ENCODE measurements at regions not wholly inside any gene's neighbourhood (a gene's known extent, or its start where the extent isn't known, plus 50 kb on each side); places are given as distances from the start of the nearest gene placed in this dataset.

DNA sequence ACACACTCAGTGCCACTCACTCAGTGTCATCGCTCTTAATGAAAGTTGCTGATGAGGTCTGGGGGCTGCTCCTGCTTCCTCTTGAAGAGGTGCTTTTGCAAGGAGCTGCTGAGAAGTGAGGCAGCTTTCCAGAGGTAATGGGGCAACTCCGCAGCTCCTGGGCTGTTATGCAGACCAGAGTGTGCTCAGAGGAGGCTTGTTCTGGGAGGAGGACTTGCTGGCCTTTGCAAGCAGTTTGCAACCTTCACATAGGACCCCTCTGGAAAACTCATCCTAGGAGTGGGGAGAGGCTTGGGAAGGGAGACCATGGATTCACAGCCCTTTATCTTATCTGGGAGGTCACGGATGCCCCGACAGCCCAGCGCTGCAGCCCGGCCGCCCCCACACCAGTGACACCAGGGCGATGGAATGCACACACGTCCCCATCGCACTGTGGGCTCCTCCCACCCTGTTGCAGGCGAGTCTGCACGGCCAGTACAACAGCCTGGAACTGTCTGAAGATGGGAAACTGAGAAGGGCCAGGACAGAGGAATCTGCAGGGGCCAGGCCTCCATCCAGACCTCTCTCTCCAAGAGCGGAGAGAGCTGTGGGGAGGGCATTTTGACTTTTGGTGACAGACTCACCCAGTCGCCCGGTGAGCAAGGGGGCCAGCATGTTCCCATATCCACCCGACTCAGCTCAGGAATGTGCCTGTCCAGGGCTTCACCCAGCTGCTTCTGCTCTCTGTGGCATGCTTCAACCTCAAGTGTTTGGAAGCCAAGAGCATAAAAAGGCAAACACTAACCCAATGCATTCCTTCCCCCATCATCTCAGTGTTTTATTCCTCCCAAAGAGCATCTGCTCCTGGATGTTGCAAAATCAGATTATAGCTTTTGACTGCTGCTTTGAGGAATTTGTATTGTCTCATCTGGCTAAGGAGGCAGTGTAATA, 78.6 kb upstream of the ZNF469 start:
- peak overlapping the region; percentile 21 for H3K27ac ChIP-seq
- H3K4me2 ChIP-seq: peak overlapping the region; percentile 59
- DNase-seq (ENCODE audit: low spot score): peak; percentile 82
- no peaks in the 10 kb centered on the region for H3K79me2 ChIP-seq
- no peaks in the 10 kb centered on the region for H3K9me3 ChIP-seq (ENCODE audit: low read depth)
- H4K20me1 ChIP-seq (ENCODE audit: insufficient read depth, poor library complexity, severe bottlenecking): no peaks in the 10 kb centered on the region
- no peaks in the 10 kb centered on the region for H3K36me3 ChIP-seq (replicated peaks; ENCODE audit: insufficient read depth, low read depth)
- no peak overlapping the region for H2AFZ ChIP-seq
- no peaks in the 10 kb centered on the region for H3K27me3 ChIP-seq
- no peaks in the 10 kb centered on the region for H3K9me2 ChIP-seq (replicated peaks; ENCODE audit: insufficient read depth)
- TF ChIP-seq, protein P1, sequence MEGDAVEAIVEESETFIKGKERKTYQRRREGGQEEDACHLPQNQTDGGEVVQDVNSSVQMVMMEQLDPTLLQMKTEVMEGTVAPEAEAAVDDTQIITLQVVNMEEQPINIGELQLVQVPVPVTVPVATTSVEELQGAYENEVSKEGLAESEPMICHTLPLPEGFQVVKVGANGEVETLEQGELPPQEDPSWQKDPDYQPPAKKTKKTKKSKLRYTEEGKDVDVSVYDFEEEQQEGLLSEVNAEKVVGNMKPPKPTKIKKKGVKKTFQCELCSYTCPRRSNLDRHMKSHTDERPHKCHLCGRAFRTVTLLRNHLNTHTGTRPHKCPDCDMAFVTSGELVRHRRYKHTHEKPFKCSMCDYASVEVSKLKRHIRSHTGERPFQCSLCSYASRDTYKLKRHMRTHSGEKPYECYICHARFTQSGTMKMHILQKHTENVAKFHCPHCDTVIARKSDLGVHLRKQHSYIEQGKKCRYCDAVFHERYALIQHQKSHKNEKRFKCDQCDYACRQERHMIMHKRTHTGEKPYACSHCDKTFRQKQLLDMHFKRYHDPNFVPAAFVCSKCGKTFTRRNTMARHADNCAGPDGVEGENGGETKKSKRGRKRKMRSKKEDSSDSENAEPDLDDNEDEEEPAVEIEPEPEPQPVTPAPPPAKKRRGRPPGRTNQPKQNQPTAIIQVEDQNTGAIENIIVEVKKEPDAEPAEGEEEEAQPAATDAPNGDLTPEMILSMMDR (IDR thresholded peaks at IDR 0.05; ENCODE audit: poor library complexity): no peak
- TF ChIP-seq EZH2 (IDR thresholded peaks at IDR 0.05; ENCODE audit: borderline replicate concordance) (no peak), EZH2phosphoT487 (IDR thresholded peaks at IDR 0.05; ENCODE audit: low read depth, severe bottlenecking, unreplicated experiment) (no peak)
- peaks cover 15% of the 10 kb centered on the region for H3K4me1 ChIP-seq (ENCODE audit: insufficient read depth)
- WGBS (ENCODE audit: low lambda C conversion rate, missing lambda C conversion rate): 25% methylated on average over 16 of the region's 16 CpGs
- H3K4me3 ChIP-seq: no peak overlapping the region

DNA sequence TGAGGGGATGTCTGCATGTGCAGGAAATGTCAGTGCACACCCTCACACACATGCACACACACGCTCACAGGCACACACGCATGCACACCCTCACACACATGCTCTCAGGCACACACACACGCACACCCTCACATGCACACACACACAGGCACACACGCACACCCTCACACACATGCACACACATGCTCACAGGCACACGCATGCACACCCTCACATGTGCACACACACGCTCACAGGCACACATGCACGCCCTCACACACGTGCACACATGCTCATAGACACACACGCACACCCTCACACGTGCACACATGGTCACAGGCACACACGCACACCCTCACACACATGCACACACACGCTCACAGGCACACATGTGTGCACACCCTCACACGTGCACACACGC, 77.6 kb upstream of the ZNF469 start:
- Histone ChIP-seq H3K4me1 (ENCODE audit: insufficient read depth) (peaks cover 15% of the 10 kb centered on the region), H2AFZ (no peak overlapping the region)
- 98% methylated on average over 13 of the region's 14 CpGs for WGBS (ENCODE audit: low lambda C conversion rate, missing lambda C conversion rate)

DNA sequence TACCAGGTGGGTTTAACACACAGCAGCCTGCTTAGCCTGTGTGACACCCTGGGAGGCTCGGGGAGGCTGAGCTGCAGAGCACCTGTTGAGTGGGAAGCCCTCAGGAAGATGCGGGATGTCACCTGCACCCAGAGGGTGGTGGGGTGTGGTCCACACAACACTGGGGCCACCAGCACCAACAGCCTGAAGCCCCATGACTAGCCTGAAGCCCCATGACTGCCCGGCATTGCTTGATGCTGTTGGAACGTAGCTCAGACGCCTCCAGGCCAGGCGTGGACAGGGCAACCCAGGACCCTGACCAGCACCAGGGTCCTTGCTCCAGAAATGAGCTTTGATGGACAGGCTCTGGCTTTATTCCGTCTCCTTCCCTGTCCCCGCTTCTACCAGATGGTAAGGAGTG, 76.3 kb upstream of the ZNF469 start:
- Histone ChIP-seq H3K4me3 (no peak overlapping the region), H2AFZ (no peak overlapping the region), H3K79me2 (no peaks in the 10 kb centered on the region), H3K4me1 (ENCODE audit: insufficient read depth) (peaks cover 15% of the 10 kb centered on the region), H4K20me1 (ENCODE audit: insufficient read depth, poor library complexity, severe bottlenecking) (no peaks in the 10 kb centered on the region), H3K36me3 (replicated peaks; ENCODE audit: insufficient read depth, low read depth) (no peaks in the 10 kb centered on the region), H3K27me3 (no peaks in the 10 kb centered on the region), H3K9me3 (ENCODE audit: low read depth) (no peaks in the 10 kb centered on the region), H3K27ac (peak overlapping the region; percentile 34), H3K9me2 (replicated peaks; ENCODE audit: insufficient read depth) (no peaks in the 10 kb centered on the region), H3K4me2 (no peak overlapping the region)
- TF ChIP-seq EZH2 (IDR thresholded peaks at IDR 0.05; ENCODE audit: borderline replicate concordance): no peak
- TF ChIP-seq, protein P1 (IDR thresholded peaks at IDR 0.05; ENCODE audit: poor library complexity): no peak
- no peak for TF ChIP-seq EZH2phosphoT487 (IDR thresholded peaks at IDR 0.05; ENCODE audit: low read depth, severe bottlenecking, unreplicated experiment)
- DNase-seq (ENCODE audit: low spot score): no peak
- 85% methylated on average over 8 of the region's 8 CpGs for WGBS (ENCODE audit: low lambda C conversion rate, missing lambda C conversion rate)

More for the DNA sequence above, 77.6 kb upstream of the ZNF469 start:
- Histone ChIP-seq H3K27ac (no peak overlapping the region), H3K9me3 (ENCODE audit: low read depth) (no peaks in the 10 kb centered on the region), H3K9me2 (replicated peaks; ENCODE audit: insufficient read depth) (no peaks in the 10 kb centered on the region), H4K20me1 (ENCODE audit: insufficient read depth, poor library complexity, severe bottlenecking) (no peaks in the 10 kb centered on the region), H3K4me2 (no peak overlapping the region), H3K27me3 (no peaks in the 10 kb centered on the region), H3K79me2 (no peaks in the 10 kb centered on the region), H3K36me3 (replicated peaks; ENCODE audit: insufficient read depth, low read depth) (no peaks in the 10 kb centered on the region), H3K4me3 (no peak overlapping the region)
- TF ChIP-seq EZH2 (IDR thresholded peaks at IDR 0.05; ENCODE audit: borderline replicate concordance) (no peak), EZH2phosphoT487 (IDR thresholded peaks at IDR 0.05; ENCODE audit: low read depth, severe bottlenecking, unreplicated experiment) (no peak)
- TF ChIP-seq, protein P1 (IDR thresholded peaks at IDR 0.05; ENCODE audit: poor library complexity): no peak
- DNase-seq (ENCODE audit: low spot score): no peak

Measured in hepatocyte (in vitro differentiated cells).